GM18861 (cell line): ENCODE measurements at regions not wholly inside any gene's neighbourhood (a gene's known extent, or its start where the extent isn't known, plus 50 kb on each side); places are given as distances from the start of the nearest gene placed in this dataset.

Source experiments
- ATAC-seq: cut with Tn5 transposase; IDR thresholded peaks from one replicate; pipeline ENCODE4 v1.9.1; 2021; ENCODE audit not compliant: unreplicated experiment

DNA sequence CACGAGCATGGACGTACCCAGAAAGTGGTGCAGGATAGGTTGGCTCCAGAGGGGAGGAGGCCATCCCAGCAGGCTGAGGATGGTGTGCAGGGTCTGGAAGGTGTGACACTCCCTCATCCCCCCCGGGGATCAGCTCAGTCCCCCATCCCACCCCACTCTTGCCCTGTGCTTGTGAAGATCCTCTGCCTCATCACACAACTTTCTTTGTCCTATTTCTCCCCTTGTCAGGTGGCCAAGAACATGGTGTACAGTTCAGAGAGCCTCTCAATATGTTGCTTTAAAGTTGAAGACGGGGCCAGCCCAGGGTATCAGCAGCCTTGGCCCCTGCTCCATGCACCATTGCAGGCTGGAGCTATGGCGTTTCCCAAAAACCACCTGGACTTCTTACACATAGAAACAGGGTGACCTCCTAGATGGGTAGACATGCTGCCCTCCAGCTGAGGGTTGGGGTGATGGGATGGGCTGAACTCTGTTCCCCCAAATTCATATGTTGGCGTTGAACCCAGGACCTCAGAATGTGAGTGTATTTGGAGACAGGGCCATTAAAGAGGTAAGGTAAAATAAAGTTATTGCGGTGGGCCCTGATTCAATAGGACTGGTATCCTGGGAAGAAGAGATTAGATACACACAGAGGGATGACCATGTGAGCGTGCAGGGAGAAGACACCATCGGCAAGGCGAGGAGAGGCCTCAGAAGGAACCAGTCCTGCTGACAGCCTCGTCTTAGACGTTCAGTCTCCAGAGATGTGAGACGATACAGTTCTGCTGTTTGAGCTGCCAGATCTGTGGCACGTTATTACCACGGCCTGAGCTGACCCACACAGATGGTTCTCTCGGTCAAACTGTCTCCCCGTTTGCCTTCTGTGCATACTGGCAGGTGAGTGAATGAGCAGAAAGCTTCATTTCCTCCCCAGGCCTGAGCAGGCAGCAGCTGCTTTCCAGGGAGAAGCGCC is 272.5 kb downstream of the GADD45G start:
- no peak for ATAC-seq

DNA sequence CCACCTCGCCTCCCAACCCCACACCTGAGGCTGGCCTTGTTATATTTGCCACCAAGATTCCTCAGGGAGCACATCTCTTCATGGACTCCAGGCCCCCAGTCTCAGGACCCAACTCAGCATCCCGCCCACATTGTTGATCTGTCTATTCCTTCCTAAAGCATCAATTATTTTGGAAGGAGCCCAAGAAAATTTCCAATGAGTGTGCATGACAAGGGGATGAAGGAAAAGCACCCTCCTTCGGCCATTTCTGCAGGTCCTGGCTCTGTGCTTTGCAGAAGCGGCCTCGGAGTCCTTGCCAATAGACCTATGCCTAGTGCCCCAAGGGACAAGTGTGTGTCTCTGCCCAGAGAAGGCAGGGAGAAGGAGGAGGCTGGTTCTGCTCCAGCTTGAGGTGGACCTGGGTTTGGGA is 273.2 kb downstream of the GADD45G start:
- ATAC-seq = no peak

DNA sequence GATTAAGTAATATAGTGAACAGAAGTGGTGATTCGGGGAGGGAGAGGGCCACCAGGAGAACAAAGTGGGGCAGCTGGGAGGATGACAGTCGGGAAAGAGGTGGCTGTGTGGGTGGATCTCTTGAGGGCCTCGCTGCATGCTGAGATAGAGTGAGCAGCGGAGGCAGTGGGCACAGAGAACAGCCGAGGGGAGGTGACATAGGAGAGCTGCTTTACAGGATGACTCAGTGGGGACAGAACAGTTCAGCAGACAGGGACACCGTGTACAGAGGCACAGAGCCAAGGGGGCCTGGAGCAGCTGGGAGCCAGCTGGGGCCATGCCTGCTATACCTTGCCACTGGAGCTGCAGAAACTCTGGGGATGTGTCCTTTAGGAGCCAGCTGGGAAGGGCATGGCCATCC is 273.9 kb downstream of the GADD45G start:
- no peak for ATAC-seq

DNA sequence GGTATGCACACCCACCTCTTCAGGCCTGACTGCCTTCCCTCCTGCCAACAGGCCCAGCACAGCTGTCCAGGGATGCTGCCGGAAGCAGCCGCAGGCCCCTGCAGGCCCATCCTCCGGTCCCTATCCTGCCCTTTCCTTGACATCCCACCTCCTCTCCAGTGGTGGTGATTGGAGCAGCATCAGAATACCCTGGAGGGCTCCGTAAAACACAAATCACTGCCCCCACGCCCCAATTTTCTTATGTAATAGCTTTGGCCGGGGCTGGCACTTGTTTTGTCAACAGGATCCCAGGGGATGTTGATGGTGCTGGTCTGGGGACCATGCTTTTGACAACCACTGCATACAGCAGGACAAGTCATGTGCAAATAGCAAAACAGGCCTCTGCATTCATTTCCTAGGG is 274.5 kb downstream of the GADD45G start:
- no peak for ATAC-seq

DNA sequence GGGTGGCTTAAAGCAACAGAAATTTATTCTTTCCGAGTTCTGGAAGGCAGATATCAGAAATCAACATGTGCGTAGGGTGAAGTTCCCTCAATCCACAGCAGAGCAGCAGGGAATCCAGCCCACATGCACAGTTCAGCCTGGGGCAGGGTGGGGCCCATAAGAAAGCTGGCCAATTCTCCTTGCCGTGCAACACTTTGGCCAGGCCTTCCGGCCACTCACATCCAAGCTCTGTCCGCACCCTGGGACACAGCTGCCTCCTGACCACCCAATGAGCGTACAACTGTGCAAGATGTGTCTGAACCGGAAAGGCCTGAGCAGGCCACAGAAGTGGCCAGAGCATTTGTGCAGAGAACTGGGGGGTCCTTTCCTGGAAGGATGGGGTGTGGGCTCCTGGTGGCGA is 274.9 kb downstream of the GADD45G start:
- no peak for ATAC-seq

DNA sequence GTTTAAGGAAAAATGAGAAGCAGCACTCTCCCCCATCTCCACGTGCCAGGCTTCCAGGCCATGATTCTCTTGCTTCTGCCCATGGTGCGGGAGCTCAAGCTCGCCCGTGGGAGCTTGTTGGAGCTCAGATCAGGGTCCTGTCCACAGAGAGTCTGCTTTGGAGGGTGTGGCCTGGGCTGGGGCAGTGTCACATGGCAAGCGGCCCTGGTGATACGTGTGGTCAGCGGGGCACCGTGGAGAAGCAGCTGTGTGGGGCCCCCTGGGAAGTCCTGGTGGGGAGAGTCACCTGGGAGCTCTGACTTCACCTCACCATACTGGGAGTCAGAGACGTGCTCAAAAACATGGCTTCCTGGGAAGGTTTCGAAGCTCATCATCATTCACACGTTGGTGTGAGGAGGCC is 275.3 kb downstream of the GADD45G start:
- ATAC-seq = no peak

DNA sequence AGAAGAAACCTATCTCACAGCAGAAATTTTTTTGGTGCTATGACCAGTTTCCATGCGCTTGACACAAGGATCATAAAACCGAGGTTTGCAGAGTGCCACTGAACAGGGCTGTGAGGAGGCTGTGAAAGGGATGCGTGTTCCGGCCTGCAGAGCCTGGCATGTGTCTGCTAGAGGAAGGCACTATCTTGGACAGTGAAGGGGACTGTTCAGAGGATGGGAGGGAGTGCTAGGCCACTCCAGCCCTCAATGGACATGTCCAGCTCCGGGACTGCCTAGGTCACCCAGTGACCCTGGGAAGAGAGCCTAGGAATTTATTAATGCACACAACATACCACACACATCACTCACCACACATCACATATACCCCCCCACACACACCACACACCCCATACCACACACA is 275.9 kb downstream of the GADD45G start:
- ATAC-seq = no peak

DNA sequence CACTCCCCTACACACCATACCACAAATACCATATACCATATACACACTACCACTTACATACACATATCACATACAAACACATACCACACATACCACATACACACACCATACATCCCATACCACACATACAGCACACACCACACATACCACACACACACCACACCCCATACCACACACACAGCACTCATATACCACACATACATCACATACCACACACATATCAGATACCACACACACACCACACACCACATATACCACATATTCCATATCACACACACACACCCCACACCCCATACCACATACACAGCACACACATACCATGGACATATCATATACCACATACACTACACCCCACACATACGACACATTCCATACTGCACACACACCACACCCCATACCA is 276.6 kb downstream of the GADD45G start:
- no peak for ATAC-seq

DNA sequence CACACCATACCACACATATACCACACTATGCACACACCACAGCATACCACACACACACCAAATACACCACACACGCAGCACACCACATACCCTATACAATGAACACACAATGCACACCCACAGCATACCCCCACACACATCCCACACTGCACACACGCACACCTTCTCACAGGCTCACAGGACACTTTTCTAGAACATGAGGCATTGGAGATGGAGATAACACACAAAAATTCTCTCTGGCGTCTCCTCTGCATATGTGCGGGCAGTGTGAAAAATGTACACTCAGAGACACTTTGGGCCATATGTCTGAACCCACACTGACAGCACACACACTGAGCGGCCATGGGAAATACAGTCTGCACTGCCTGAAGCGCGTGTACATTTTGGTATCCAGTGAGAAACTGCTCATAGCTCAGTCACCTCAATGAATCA is 278.1 kb downstream of the GADD45G start:
- ATAC-seq = no peak

DNA sequence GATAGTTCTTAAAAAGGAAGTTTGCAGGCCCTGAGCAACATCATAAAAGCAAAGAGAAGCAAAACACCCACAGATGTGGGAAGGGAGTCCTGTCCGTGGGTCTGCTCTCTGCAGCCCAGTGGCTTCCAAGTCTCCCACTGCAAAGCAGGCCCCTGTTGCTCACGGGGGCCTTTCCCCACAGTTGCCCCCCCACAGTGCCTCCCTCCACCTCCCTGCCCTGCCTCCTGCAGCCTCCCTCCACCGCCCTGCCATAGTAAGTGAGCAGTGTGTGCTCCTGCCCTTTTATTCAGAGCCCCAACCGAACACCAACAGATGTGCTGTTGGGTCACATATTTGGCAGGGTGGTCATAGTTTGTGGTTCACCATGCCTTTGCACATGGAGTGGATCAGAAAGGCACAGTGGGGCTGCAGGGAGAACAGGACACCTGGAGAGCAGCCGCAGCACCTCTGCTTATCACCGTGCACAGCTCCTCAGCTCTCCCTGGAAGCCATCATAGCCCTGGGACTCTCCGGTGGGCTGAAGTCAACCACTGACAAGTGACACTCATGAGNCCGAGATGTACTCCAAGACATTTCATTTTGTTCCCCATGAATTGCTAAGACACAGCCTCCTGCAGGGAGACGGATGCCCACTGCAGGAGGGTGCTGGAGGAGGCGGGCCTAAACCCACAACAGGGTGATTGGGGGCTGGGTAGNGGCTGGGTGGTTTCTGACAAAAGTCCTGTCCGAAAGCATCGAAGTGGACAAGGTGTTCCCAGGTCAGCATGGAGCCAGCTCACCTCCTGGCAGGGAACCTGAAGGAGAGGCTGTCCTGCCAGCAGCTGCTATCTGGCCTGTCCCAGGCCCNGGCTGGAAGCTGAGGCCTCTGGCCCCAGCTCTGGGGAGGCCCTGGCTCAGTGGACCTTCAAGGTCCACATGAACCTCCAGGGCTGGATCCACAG is 278.9 kb downstream of the GADD45G start:
- no peak for ATAC-seq

DNA sequence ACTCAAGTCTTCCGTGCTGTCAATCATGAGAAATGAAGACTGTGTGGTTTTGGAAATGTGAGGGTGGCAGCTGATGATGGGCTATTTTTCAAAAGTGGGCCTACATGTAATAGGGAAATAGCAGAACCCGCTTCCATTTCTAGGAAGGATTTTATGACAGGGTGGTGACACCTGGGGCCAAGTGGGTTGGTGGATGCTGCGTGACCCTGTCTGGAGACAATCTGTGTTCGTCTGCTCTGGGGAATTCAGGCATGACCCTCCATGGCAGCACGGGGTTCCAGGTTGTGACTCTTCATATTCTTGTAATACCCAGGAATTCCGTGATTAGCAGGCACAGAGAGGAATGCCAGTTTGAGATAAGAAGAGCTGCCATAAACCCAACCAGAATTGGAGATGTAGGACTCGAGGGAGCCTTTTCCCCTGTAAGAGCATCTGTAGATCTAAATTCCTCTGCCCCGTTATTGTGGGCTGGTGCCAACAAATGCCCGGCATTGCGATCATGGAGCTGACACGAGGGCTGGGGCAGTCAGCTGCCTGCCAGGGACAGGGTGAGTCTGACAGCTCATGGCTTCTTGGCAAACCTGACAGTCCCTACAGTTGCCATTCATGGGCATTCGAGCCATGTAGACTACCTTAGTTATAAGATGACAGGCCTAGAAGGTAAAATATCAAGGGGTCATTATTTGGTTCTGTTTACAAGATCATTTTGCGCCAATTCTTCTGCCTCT is 279.7 kb downstream of the GADD45G start:
- no peak for ATAC-seq

DNA sequence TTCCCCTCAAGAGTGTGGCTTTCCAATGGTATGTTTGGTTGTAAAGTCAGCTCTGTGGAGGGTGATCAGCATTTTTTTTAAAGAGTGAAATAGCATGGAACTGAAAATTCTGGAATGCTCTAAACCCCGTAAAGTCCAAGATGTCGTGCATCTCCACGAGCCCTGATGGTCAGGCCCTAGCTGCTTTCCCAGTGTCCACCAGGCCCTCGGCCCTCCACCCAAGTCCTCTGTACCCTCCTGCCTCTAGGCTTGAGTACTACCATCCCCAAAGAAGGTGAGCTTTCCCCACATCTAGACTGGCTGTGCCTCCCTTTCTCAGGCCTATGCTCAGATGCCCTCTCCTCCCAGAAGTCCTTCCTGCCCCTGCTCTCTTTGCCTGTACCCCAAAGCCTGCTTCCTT is 280.3 kb downstream of the GADD45G start:
- ATAC-seq = no peak

DNA sequence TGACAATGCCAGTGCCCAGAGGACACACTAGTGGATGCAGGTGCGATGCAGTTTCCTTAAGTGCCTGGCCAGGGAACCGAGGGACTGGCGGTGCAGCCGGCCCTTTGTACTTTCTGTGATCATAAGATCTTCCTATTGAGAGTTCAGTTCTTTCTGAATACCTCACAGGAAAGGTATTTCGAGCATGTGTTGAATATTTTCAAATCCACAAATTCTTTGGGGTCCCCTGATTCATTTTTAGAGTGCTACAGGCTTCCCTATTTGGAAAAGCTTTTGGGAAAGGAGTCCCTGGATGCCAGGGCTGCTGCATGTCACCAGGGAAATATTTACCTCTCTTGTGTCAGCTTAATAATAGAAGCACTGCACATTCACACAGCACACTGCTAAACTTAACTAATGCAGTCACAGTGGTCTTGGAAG is 281.5 kb downstream of the GADD45G start:
- ATAC-seq = no peak

DNA sequence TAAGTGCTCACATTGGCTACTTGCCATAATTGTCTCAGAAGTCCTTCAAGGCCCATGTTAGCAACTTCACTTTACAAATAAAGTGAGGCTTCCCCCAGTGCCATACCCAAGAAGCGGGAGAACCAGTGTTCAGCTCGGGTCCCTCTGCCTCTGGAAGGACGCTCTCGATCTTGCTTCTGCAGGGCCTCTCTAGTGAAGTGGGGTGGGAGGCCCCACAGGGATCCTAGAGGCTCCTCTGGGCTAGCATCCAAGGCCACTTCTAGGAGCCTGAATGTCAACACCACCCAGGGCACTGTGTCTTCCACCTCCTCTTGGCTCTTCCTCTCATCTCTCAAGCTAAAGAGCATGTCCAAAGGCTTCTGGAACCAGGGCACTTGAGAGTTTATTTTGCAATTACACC is 282.5 kb downstream of the GADD45G start:
- no peak for ATAC-seq

DNA sequence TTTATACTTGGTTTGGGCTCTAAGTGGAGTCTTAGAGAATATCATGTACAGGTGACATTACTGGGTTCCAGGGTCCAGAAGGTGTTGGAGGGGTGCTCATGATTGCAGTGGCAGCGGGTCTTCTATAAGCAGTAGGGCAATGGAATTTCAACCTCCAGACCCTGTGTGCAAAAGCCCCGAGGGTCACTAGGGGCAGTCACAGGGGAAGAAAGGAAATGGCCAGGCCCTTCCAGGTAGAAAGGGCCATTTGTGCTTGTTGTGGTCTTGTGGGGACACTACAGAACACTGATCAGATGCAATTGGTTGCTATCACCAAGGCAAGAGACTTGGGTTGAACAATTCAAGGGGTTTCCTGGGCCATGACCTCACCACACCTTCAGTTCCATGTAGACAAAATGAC is 283.4 kb downstream of the GADD45G start:
- no peak for ATAC-seq

DNA sequence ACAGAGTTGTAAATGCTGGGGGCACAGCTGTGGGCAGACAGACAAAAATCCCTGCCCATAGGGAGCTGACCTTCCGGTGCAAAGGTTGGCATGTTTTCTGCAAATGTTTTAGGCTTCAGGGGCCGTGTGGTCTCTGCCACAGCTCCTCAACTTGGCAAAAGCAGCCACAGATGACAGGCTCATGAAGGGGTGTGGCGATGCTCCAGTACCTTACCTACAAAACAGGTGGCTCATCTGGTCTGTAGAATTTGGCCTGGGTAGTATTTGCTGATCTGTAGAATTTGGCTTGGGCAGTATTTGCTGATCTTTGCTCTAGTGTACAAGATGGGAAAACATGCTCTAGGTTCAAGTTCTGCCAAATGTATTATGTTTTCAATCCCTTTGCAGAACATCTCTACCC is 283.9 kb downstream of the GADD45G start:
- ATAC-seq = no peak

DNA sequence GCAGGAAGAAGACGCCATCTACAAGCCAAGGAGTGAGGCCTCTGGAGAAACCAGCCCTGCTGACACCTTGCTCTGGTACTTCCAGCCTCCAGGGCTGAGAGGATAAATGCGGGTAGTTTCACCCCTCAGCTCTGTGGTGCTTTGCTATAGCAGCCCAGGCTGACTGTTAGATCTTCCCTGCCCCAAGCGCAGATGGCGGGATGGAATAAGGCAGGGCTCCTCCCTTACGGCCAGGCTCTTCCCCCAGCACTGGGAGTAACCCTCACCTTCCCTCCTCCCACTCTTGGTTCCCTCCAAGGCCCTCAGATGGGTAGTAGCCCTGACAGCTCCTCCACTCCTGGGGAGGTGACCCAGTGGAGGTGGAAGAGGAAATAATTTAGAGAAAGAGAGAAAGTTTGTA is 285.1 kb downstream of the GADD45G start:
- no peak for ATAC-seq

DNA sequence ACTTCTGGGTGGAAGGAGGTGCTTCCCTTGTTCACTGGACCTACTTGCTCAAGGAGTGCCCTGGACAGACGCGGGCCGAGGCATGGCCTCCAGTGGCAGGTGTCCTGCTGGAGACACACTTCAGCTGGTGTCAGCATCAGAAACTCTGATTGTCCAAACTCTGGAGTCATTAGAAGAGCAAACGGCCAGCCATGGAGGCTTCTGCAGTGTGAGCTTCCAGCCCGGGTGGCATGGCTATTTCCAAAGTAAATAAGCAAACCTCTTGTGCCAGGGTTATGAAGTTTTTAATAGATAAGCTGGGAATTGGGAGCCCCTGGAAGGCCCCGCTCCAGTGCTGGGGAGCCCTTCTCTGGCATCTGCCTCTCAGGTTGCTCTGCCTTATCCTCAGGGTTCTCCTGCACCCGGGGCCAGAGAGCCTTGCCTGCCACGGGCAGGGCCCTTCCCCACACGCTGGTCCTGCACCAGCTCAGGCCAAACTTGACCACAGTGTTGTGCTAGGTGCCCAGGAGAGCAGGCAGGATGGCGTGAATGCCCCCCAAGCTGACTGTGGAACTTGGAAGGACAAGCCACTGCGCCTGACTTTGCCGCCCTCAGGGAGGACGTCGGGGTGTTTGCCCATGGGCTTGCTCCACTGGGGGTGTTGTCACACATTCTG is 285.6 kb downstream of the GADD45G start:
- no peak for ATAC-seq

DNA sequence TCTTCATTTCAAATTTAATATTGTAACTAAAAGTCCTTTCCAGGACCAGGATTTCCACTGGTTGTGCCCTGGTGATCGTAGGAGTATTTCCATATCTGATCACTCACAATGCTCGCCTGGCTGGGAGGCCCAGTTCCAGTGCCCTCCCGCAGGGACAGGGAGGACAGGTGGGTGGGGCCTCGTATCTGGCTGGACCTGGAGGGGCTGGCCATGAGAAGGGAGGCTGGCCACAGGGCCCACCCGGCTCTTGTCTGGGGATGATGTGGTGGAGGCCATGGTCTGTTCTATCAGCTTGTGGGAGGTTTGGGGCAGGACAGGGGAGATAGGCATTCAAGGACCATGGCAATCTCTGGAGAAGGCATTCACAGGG is 286.4 kb downstream of the GADD45G start:
- ATAC-seq = no peak

DNA sequence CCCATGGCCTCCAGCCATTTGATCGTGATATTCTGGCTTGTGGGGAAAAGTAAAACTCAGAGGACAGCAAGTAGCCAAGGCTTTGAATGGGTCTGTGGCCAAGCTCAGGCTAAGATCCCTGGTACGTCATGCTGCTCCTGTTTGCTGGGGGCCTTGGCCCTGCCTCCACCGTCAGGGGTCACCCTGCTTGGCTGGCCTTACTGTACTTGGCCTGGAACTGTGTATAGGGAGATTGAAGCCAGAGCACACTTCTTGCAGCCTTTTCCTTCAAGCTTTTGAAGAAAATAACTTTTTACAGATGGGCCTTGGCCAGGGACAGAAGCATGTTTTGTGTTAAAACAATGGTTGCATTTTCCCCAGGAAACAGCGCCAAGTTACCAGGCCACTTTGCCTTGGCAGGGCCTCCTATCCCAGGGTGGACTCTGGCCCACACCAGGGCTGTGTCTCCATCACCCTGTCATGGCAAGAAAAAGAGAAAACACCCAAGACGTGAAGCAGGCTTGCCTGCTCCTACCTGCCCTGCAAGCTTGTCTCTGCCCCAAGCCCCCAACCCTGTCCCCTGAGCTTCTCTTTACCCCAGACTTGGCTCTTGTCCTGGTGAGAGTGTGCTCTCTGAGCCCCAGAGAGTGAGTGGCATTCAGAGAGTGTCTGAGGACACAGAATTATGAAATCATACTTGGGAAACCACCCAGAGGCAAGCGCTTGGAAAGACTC is 286.9 kb downstream of the GADD45G start:
- ATAC-seq = no peak
